Endothelial cell of umbilical vein (primary cell): ENCODE measurements at regions not wholly inside any gene's neighbourhood (a gene's known extent, or its start where the extent isn't known, plus 50 kb on each side); places are given as distances from the start of the nearest gene placed in this dataset.

Experiments used
- CTCF ChIP-seq, 2 donors: IDR thresholded peaks; 1 replicate in 1 of 2; 2 replicates in 1 of 2; pipeline ENCODE4 v1.5.1; 2011; ENCODE audit warnings: low read length in 2 of 2, mild to moderate bottlenecking in 2 of 2, moderate library complexity in 2 of 2, control low read depth in 1 of 2, inconsistent platforms in 1 of 2, low read depth in 1 of 2; ENCODE audit not compliant: insufficient read depth in 1 of 2; ENCODE audit errors: extremely low read depth in 1 of 2
- EZH2 ChIP-seq: IDR thresholded peaks from 2 replicates; pipeline ENCODE4 v1.6.1; 2012; ENCODE audit warnings: borderline replicate concordance, low read depth, mild to moderate bottlenecking, moderate library complexity, low read length, inconsistent platforms; ENCODE audit not compliant: severe bottlenecking
- JUN ChIP-seq: IDR thresholded peaks from 2 replicates; pipeline ENCODE4 v1.6.1; 2011; ENCODE audit warnings: borderline replicate concordance, low read depth; ENCODE audit not compliant: insufficient read length, insufficient read depth
- MAX ChIP-seq: IDR thresholded peaks from 2 replicates; pipeline ENCODE4 v1.6.1; 2011; ENCODE audit not compliant: insufficient read depth, insufficient read length
- POLR2A ChIP-seq: IDR thresholded peaks from 2 replicates; pipeline ENCODE4 v1.6.1; 2012; ENCODE audit warnings: low read depth, mild to moderate bottlenecking, control low read depth, low read length
- POLR2AphosphoS5 ChIP-seq: IDR thresholded peaks from 2 replicates; pipeline ENCODE4 v1.6.1; 2012; ENCODE audit warnings: low read depth, mild to moderate bottlenecking, control low read depth, low read length, moderate library complexity; ENCODE audit not compliant: insufficient read depth

GRCh38 chr7:68684246-68684839 is 913.9 kb upstream of the AUTS2 start:
- TF ChIP-seq JUN (no peak), CTCF (IDR thresholded peaks at IDR 0.05; ENCODE audit: extremely low read depth in 1 of 2, insufficient read depth in 1 of 2, low read depth in 1 of 2, low read length in 2 of 2) (no peak), MAX (no peak), POLR2AphosphoS5 (no peak), POLR2A (no peak), EZH2 (no peak)
